IMR-90 (cell line): ENCODE measurements at regions not wholly inside any gene's neighbourhood (a gene's known extent, or its start where the extent isn't known, plus 50 kb on each side); places are given as distances from the start of the nearest gene placed in this dataset.

Experiments
- ATAC-seq: fragments of 200-7000 bp; cut with Tn5 transposase; 2 replicates; pipeline ENCODE4 v1.9.1; 2020; ENCODE audit warnings: low read depth, mild to moderate bottlenecking, moderate library complexity
- BruUV-seq: library from RNA; stranded (reverse); fragments of 400-500 nt; replicated peaks from 2 replicates; lab custom pipeline; 2021; lab: Mats Ljungman, UMichigan
- CTCF ChIA-PET: fragments of 300-600 bp; formaldehyde crosslinking; extraction: SDS; loops from one replicate; lab custom pipeline; 2021; ENCODE audit warnings: antibody characterized with exemption; lab: Yijun Ruan, JAX
- POLR2A ChIA-PET: fragments of 300-600 bp; sonication (Branson Sonifier 250); formaldehyde crosslinking; loops from one replicate; lab custom pipeline; 2022; ENCODE audit warnings: antibody characterized with exemption; ENCODE audit not compliant: unreplicated experiment; lab: Charles Lee
- DNase-seq: peaks from one replicate; pipeline ENCODE4 v3.0.0; 2013
- H2AFZ ChIP-seq: replicated peaks from 2 replicates; pipeline ENCODE3; 2013; ENCODE audit warnings: low read length, mild to moderate bottlenecking; ENCODE audit not compliant: poor library complexity
- H2AK5ac ChIP-seq: 2 replicates; pipeline ENCODE4 v1.6.1; 2013; ENCODE audit warnings: low read depth, low read length, inconsistent platforms
- H2AK9ac ChIP-seq: replicated peaks from 2 replicates; pipeline ENCODE3; 2013; ENCODE audit warnings: mild to moderate bottlenecking, low read depth, low read length, moderate library complexity; ENCODE audit not compliant: poor library complexity
- H2BK120ac ChIP-seq: 2 replicates; pipeline ENCODE4 v1.6.1; 2013; ENCODE audit warnings: low read depth, low read length, inconsistent platforms
- H2BK15ac ChIP-seq: 3 replicates; pipeline ENCODE4 v1.6.1; 2013; ENCODE audit warnings: low read depth, low read length, inconsistent platforms
- H2BK20ac ChIP-seq: 2 replicates; pipeline ENCODE4 v1.6.1; 2013; ENCODE audit warnings: low read depth, mild to moderate bottlenecking, inconsistent platforms, low read length, moderate library complexity
- H2BK5ac ChIP-seq: 2 replicates; pipeline ENCODE4 v1.6.1; 2013; ENCODE audit warnings: mild to moderate bottlenecking, low read depth, low read length, inconsistent platforms; ENCODE audit not compliant: poor library complexity, severe bottlenecking
- H3K14ac ChIP-seq: replicated peaks from 2 replicates; pipeline ENCODE4 v1.6.1; 2013; ENCODE audit warnings: low read depth, low read length, inconsistent platforms
- H3K18ac ChIP-seq: 2 replicates; pipeline ENCODE4 v1.6.1; 2013; ENCODE audit warnings: low read depth, low read length, control low read depth
- H3K23ac ChIP-seq: 2 replicates; pipeline ENCODE4 v1.6.1; 2013; ENCODE audit warnings: low read depth, low read length, inconsistent platforms
- H3K27ac ChIP-seq: 2 replicates; pipeline ENCODE4 v1.5.1; 2013; ENCODE audit warnings: mild to moderate bottlenecking, control low read depth, low read length; ENCODE audit not compliant: insufficient read depth
- H3K27me3 ChIP-seq: 2 replicates; pipeline ENCODE4 v1.6.1; 2013; ENCODE audit warnings: low read length; ENCODE audit not compliant: control insufficient read depth, insufficient read depth
- H3K36me3 ChIP-seq: 2 replicates; pipeline ENCODE4 v1.6.1; 2013; ENCODE audit warnings: low read length, mixed read lengths; ENCODE audit not compliant: control insufficient read depth, insufficient read depth
- H3K4ac ChIP-seq: 2 replicates; pipeline ENCODE4 v1.6.1; 2013; ENCODE audit warnings: low read depth, low read length, inconsistent platforms
- H3K4me1 ChIP-seq: 2 replicates; pipeline ENCODE4 v1.6.1; 2013; ENCODE audit warnings: low read length, mixed read lengths; ENCODE audit not compliant: control insufficient read depth, insufficient read depth
- H3K4me2 ChIP-seq: 2 replicates; pipeline ENCODE4 v1.6.1; 2013; ENCODE audit warnings: low read depth, mild to moderate bottlenecking, control low read depth, low read length, moderate library complexity
- H3K4me3 ChIP-seq: 2 replicates; pipeline ENCODE4 v1.5.1; 2013; ENCODE audit warnings: low read depth, mild to moderate bottlenecking, control low read depth, low read length, moderate library complexity; ENCODE audit not compliant: insufficient read depth
- H3K56ac ChIP-seq: 2 replicates; pipeline ENCODE4 v1.6.1; 2013; ENCODE audit warnings: low read length, inconsistent platforms; ENCODE audit not compliant: insufficient read depth; ENCODE audit errors: extremely low read depth
- H3K79me1 ChIP-seq, 2 experiments: 2 replicates each; pipeline ENCODE4 v1.6.1; 2013; ENCODE audit warnings: low read length in 2 of 2, inconsistent platforms in 1 of 2, low read depth in 1 of 2
- H3K9ac ChIP-seq: 2 replicates; pipeline ENCODE4 v1.6.1; 2013; ENCODE audit warnings: low read depth, low read length, control low read depth
- H3K9me1 ChIP-seq: 2 replicates; pipeline ENCODE4 v1.6.1; 2013; ENCODE audit warnings: low read length, inconsistent platforms; ENCODE audit not compliant: insufficient read depth
- H3K9me3 ChIP-seq: 2 replicates; pipeline ENCODE4 v1.6.1; 2013; ENCODE audit warnings: low read length; ENCODE audit not compliant: control insufficient read depth, insufficient read depth
- H4K20me1 ChIP-seq: 2 replicates; pipeline ENCODE4 v1.6.1; 2013; ENCODE audit warnings: low read length, inconsistent platforms; ENCODE audit not compliant: insufficient read depth
- H4K5ac ChIP-seq: 2 replicates; pipeline ENCODE4 v1.6.1; 2013; ENCODE audit warnings: mild to moderate bottlenecking, low read depth, low read length, control low read depth
- H4K8ac ChIP-seq, 2 experiments: 2 replicates each; pipeline ENCODE4 v1.6.1; 2013; ENCODE audit warnings: low read depth in 2 of 2, low read length in 2 of 2, control low read depth in 1 of 2, inconsistent platforms in 1 of 2
- H4K91ac ChIP-seq: 2 replicates; pipeline ENCODE4 v1.6.1; 2013; ENCODE audit warnings: low read depth, low read length, inconsistent platforms; ENCODE audit not compliant: insufficient read depth
- CEBPB ChIP-seq: IDR thresholded peaks from 2 replicates; pipeline ENCODE4 v1.6.1; 2012; ENCODE audit warnings: low read depth, low read length, improper control_type of control experiment
- CHD1 ChIP-seq: IDR thresholded peaks from 2 replicates; pipeline ENCODE4 v1.6.1; 2012; ENCODE audit warnings: low read depth, low read length, improper control_type of control experiment
- CTCF ChIP-seq: conservative IDR thresholded peaks from 2 replicates; pipeline ENCODE4 v1.5.1; 2012; ENCODE audit warnings: mild to moderate bottlenecking, low read depth, low read length, improper control_type of control experiment
- ELK1 ChIP-seq: fragments of 150-350 bp; IDR thresholded peaks from 2 replicates; pipeline ENCODE4 v1.6.1; 2016; ENCODE audit warnings: low read depth, mild to moderate bottlenecking, low read length, moderate library complexity, borderline replicate concordance
- FOS ChIP-seq: fragments of 150-350 bp; IDR thresholded peaks from 2 replicates; pipeline ENCODE4 v1.6.1; 2016; ENCODE audit warnings: low read depth, low read length
- MAFK ChIP-seq: IDR thresholded peaks from 2 replicates; pipeline ENCODE4 v1.6.1; 2012; ENCODE audit warnings: low read depth, low read length, improper control_type of control experiment
- MAZ ChIP-seq: IDR thresholded peaks from 2 replicates; pipeline ENCODE4 v1.6.1; 2012; ENCODE audit warnings: low read depth, mild to moderate bottlenecking, low read length, improper control_type of control experiment, moderate library complexity, borderline replicate concordance
- MXI1 ChIP-seq: IDR thresholded peaks from 2 replicates; pipeline ENCODE4 v1.6.1; 2012; ENCODE audit warnings: low read depth, mild to moderate bottlenecking, low read length, moderate library complexity, borderline replicate concordance
- POLR2A ChIP-seq: IDR thresholded peaks from 2 replicates; pipeline ENCODE4 v1.6.1; 2012; ENCODE audit warnings: mild to moderate bottlenecking, low read depth, low read length
- RAD21 ChIP-seq: IDR thresholded peaks from 2 replicates; pipeline ENCODE4 v1.6.1; 2012; ENCODE audit warnings: low read length, improper control_type of control experiment
- RCOR1 ChIP-seq: IDR thresholded peaks from 2 replicates; pipeline ENCODE4 v1.6.1; 2012; ENCODE audit warnings: mild to moderate bottlenecking, low read length, improper control_type of control experiment; ENCODE audit not compliant: insufficient replicate concordance
- RFX5 ChIP-seq: IDR thresholded peaks from 2 replicates; pipeline ENCODE4 v1.8.0; 2012; ENCODE audit warnings: low read depth, mild to moderate bottlenecking, low read length, moderate library complexity
- USF2 ChIP-seq: fragments of 150-350 bp; IDR thresholded peaks from 2 replicates; pipeline ENCODE4 v1.6.1; 2017; ENCODE audit warnings: mild to moderate bottlenecking, antibody characterized with exemption, low read length, low read depth
- WGBS, 2 experiments: methylation state at CpG; one replicate each; pipeline versions ENCODE4 v1.1.5 to v1.1.7; 2013; ENCODE audit warnings: missing lambda C conversion rate in 2 of 2; ENCODE audit not compliant: insufficient read length in 1 of 2; ENCODE audit errors: extremely low coverage in 2 of 2; 5-methylcytosine and 5-hydroxymethylcytosine counted together
- dilution Hi-C: fragments of 300-500 bp; cut with HindIII; formaldehyde crosslinking; loops from one replicate; pipeline ENCODE4 v1.14.3; 2018; ENCODE audit warnings: low sequenced_read_pairs; ENCODE audit not compliant: unreplicated experiment
- in situ Hi-C: fragments of 300-500 bp; cut with MboI; formaldehyde crosslinking; loops from 3 replicates; pipeline ENCODE4 v1.14.3; 2019; ENCODE audit warnings: low sequenced_read_pairs, inconsistent platforms, mixed read lengths
- intact Hi-C: fragments of 100-400 bp; cut with micrococcal nuclease; formaldehyde crosslinking; loops from 2 replicates; pipeline ENCODE4 v1.10.0; 2022

GRCh38 chr18:78128004-78128403 lies 851.6 kb upstream of the SALL3 start:
- 80% methylated on average over 2 of the region's 8 CpGs; no CpG with 5 or more reads in 1 of the 2 experiments for WGBS, 2 experiments

More at GRCh38 chr18:78128004-78128403, 851.6 kb upstream of the SALL3 start:
- Histone ChIP-seq H3K23ac (no peak overlapping the region), H4K20me1 (no peaks in the 10 kb centered on the region), H4K5ac (no peak overlapping the region), H2BK5ac (no peak overlapping the region), H3K18ac (no peak overlapping the region), H3K36me3 (no peaks in the 10 kb centered on the region), H2BK20ac (no peak overlapping the region), H3K4me2 (no peak overlapping the region), H4K8ac (no peak overlapping the region), H3K9ac (no peak overlapping the region), H3K4ac (no peak overlapping the region), H2BK15ac (no peak overlapping the region), H3K79me1 (no peaks in the 10 kb centered on the region), H4K91ac (no peak overlapping the region), H3K56ac (no peak overlapping the region), H3K14ac (no peak overlapping the region), H3K27ac (no peak overlapping the region), H2AFZ (no peak overlapping the region), H3K9me1 (no peaks in the 10 kb centered on the region), H2BK120ac (no peak overlapping the region), H2AK9ac (no peak overlapping the region), H2AK5ac (no peak overlapping the region), H3K4me1 (no peaks in the 10 kb centered on the region), H3K27me3 (no peaks in the 10 kb centered on the region), H3K9me3 (peaks cover 61% of the 10 kb centered on the region), H3K4me3 (no peak overlapping the region)
- no peak for ATAC-seq
- no peak for DNase-seq
- no TSS peak for BruUV-seq
- POLR2A ChIA-PET, result no interaction called here
- intact Hi-C loops, result no loop called here
- TF ChIP-seq CHD1 (no peak), POLR2A (no peak), CEBPB (no peak), CTCF (no peak), RCOR1 (no peak), MAZ (no peak), FOS (no peak), USF2 (no peak), RAD21 (no peak), ELK1 (no peak), MXI1 (no peak), RFX5 (no peak), MAFK (no peak)
- dilution Hi-C loops, result no loop called here
- in situ Hi-C loops, result no loop called here
- CTCF ChIA-PET, result no interaction called here
